DND-41 (cell line): ENCODE measurements at regions not wholly inside any gene's neighbourhood (a gene's known extent, or its start where the extent isn't known, plus 50 kb on each side); places are given as distances from the start of the nearest gene placed in this dataset.

Experiments used
- CTCF ChIP-seq: IDR thresholded peaks from 2 replicates; pipeline ENCODE4 v1.5.1; 2012; ENCODE audit warnings: borderline replicate concordance, low read length, moderate library complexity, mild to moderate bottlenecking; ENCODE audit not compliant: poor library complexity, severe bottlenecking; ENCODE audit errors: extremely low read depth
- EZH2 ChIP-seq: IDR thresholded peaks from 3 replicates; pipeline ENCODE4 v1.6.1; 2012; ENCODE audit warnings: borderline replicate concordance, low read depth, mild to moderate bottlenecking, moderate library complexity, low read length, inconsistent platforms; ENCODE audit not compliant: severe bottlenecking

- TF ChIP-seq CTCF (no peak), EZH2 (no peak)
These were observed 153.9 kb downstream of the ARRDC3 start for GRCh38 chr5:91229031-91229727.
